ENCODE measurements at regions not wholly inside any gene's neighbourhood (a gene's known extent, or its start where the extent isn't known, plus 50 kb on each side); places are given as distances from the start of the nearest gene placed in this dataset.
A peak's percentile ranks its signal among the peaks of the same experiment; 100 is the strongest.

DNA sequence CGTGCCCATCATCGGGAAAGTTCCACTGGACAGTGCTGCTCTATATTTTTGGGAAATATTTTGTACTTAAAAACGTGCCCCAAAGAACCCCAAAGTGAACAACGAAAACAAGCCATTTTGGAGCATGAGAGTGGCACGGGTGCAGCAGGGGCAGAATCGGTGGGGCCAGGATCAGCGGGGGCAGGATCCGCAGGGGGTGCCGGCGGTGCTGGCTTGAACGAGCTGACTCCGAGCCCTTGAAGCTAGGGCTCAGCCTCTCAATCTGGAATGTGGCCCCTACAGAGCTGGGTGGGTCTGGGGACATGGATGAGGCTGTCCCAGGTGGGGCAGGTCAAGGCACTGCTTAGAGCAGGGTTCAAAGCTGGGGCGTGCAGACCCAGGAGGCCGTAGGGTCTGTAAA is 104.7 kb upstream of the COL5A1 start:
- DNase-seq (ENCODE audit: low spot score), result no peak
- Histone ChIP-seq H3K27ac (no peak overlapping the region), H3K4me3 (no peak overlapping the region)
- TF ChIP-seq, protein P1, sequence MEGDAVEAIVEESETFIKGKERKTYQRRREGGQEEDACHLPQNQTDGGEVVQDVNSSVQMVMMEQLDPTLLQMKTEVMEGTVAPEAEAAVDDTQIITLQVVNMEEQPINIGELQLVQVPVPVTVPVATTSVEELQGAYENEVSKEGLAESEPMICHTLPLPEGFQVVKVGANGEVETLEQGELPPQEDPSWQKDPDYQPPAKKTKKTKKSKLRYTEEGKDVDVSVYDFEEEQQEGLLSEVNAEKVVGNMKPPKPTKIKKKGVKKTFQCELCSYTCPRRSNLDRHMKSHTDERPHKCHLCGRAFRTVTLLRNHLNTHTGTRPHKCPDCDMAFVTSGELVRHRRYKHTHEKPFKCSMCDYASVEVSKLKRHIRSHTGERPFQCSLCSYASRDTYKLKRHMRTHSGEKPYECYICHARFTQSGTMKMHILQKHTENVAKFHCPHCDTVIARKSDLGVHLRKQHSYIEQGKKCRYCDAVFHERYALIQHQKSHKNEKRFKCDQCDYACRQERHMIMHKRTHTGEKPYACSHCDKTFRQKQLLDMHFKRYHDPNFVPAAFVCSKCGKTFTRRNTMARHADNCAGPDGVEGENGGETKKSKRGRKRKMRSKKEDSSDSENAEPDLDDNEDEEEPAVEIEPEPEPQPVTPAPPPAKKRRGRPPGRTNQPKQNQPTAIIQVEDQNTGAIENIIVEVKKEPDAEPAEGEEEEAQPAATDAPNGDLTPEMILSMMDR (IDR thresholded peaks at IDR 0.05), result no peak

DNA sequence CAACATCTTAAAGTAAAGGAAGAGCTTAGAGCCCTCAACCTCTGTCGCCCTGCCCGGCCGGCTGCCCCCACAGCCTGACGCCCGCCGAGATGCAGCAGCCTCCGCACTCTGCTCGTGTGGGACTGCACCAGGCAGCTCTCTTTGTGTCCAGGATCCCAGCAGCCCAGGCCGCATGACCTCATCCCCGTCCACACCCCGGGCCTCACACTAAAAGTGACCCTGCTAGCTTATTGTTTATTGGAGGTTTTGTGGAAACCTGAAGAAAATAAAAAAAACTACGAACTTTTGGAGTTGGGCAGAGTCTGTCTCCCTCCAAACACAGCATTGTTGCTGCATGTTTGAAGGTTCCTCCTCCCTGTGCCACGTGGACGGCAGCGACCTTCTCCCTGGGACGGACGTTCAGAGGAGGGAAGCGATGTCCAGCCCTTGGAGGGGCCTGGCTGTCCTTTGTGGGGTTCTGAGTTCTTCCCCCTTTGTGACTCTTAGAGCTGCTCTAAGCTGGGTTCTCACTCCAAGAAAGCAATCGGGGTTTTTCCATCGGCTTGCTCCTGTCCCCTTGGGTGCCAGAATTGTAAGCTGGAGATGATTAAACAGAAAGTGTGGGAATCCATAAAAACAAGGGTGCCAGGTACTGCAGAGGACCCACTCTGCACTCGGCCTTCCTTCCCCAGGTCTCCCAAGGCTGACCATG is 103.5 kb upstream of the COL5A1 start:
- H3K27ac ChIP-seq, result peak overlapping the region in 1 of 2 donors; percentile 58
- TF ChIP-seq, protein P1 (IDR thresholded peaks at IDR 0.05), result no peak
- DNase-seq (ENCODE audit: low spot score), result no peak

DNA sequence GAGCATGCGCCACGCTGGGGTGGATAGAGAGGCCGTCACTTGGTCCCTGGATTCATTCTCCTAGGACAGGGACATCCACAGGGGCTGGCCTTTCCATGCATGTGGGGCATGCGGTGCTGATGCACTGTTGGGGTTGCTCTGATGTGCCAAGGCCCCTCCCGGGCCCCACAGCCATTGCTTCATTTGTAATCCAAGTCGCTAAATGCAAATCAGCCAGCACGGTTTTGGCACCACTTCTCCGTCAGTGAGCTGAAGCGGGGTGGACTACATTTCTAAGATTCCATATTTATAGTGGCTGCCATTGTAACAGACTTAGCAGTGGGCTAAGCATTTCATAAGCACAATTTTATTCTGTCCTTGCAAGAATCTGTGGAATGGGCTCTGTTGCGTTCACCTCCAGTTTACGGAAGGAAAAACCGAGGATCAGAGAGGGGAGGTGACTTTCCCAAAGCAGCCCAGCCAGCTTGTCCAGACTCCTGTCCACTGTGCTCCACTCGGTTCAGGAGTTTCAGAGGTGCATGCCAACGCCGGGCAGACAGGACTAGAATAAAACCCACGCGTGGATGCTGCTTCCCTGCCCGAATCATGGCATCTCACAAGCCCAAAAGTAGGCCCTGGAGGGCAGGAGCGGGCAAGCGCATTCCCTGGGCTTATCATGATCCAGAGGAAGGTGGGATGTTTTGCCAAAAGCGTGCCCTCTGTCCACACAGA is 102.6 kb upstream of the COL5A1 start:
- H3K27ac ChIP-seq, result peak overlapping the region in 1 of 2 donors; percentile 13
- TF ChIP-seq, protein P1 (IDR thresholded peaks at IDR 0.05), result no peak
- no peak for DNase-seq (ENCODE audit: low spot score)

More for the DNA sequence above, 103.5 kb upstream of the COL5A1 start:
- H3K4me3 ChIP-seq, result no peak overlapping the region

DNA sequence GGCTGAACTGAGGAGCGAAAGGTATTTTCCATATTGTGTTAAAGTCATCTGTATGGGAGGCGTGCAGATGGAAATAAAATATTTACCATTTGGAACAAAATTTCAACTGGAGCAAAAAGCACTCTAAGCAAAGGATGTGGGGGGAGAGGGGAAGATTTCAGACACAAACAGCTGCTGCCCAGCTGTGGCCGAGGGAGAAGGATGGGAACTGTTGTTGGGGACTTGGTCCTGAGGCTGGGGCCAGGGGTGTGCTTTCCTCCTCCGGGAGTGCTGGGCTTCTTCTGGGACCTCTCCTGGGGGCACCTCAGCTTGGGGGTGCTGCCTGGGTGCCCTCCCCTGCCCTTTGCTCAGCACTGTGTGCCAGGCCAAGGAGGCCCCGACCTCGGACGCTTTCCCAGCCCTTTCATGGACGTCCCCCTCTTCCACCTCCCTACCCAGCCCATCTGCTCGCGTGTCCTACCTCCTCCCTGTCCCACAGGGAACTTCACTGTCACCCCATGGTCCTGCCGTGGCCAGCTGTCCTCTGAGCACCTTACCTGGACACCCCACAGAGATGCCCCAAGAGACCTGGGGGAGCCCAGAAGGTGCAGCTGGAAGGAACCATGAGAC is 101.9 kb upstream of the COL5A1 start:
- H3K27ac ChIP-seq, result no peak overlapping the region
- no peak for DNase-seq (ENCODE audit: low spot score)
- TF ChIP-seq, protein P1 (IDR thresholded peaks at IDR 0.05), result no peak
- no peak overlapping the region for H3K4me3 ChIP-seq

More for the DNA sequence above, 102.6 kb upstream of the COL5A1 start:
- H3K4me3 ChIP-seq, result no peak overlapping the region

DNA sequence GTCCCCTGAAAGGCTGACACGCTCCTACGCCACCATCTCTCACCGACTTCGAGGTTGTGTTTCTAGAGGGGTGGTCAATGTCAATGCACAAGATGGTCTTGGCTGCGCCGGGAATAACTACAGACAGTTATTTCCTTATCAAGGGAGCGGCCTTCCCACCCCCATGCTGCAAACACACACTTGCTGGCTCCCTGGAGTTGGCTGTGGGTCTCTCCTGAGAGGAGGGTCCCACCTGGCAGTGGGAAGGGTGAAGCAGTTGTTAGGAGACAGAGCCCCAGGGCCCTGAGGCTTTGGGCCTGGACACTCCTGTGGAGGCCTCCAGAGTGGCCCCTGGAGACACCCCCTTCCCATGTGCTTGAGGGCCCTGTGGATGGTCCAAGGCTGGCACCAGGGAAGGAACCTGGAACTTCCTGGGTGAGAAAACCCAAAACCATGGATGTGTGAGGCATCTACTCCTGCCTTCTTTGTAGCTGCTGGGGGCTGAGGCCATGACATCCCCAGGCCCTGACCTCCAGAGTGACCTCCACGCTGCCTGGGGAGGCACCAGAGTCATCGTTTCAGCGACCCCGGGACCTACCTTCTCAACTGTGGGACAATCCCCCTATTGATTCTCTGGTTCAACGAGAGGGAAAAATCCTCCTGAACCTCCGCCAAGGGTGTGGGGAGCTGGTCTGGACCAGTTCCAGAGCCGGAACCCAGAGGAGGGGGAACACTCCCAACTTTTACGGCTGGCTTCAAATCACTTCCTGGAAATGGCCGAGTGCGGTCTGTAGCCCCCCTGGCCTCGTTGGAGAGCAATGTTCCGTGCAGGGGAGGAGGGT is 101.1 kb upstream of the COL5A1 start:
- no peak for DNase-seq (ENCODE audit: low spot score)
- no peak overlapping the region for H3K27ac ChIP-seq

DNA sequence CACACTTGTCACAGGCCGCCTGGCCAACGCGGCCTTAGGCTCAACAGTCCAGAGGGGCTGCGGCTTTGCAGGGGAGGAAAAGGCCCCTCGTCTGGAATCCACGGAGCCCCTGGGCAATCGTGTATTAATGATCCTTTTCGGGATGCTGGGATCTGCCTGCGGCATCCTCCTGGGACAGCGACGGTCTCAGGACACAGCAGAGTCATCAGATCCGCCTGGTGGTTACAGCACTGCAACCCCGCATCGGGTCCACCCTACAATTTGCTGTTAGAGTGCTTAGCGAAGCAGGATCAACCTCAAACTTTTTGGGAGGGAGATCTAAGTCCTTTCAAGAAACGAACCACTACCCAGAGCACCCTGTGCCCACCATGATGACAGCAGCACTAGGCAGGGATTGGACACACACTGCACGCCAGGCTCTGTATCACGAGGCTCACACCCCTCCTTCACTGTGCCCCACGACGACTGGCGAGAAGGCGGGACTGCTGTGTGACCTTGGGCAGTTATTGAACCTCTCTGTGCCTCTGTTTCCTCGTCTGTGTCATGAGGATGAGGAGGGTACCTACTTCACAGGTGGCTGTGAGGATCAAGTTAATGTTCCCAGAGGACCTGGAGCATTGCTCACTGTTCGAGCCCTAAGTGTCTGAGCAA is 100.4 kb upstream of the COL5A1 start:
- TF ChIP-seq, protein P1 (IDR thresholded peaks at IDR 0.05), result no peak
- no peak overlapping the region for H3K27ac ChIP-seq
- no peak for DNase-seq (ENCODE audit: low spot score)
- H3K4me3 ChIP-seq, result no peak overlapping the region

More for the DNA sequence above, 101.1 kb upstream of the COL5A1 start:
- H3K4me3 ChIP-seq, result no peak overlapping the region
- TF ChIP-seq, protein P1 (IDR thresholded peaks at IDR 0.05), result no peak

Measured in coronary artery (tissue), 2 donors.